ENCODE measurements at regions not wholly inside any gene's neighbourhood (a gene's known extent, or its start where the extent isn't known, plus 50 kb on each side); places are given as distances from the start of the nearest gene placed in this dataset.

GRCh38 chr11:20250644-20251247 is 90.5 kb upstream of the DBX1 start:
- H3K9me3 Mint-ChIP-seq: no peaks in the 10 kb centered on the region
- no peak for DNase-seq
- H3K27me3 Mint-ChIP-seq (ENCODE audit: insufficient read depth): peaks cover 13% of the 10 kb centered on the region
- H3K4me3 Mint-ChIP-seq: no peak overlapping the region
- no peaks in the 10 kb centered on the region for H3K36me3 Mint-ChIP-seq (ENCODE audit: low read depth)
- no peaks in the 10 kb centered on the region for H3K4me1 Mint-ChIP-seq (ENCODE audit: low read depth)
- H3K27ac Mint-ChIP-seq: no peak overlapping the region
- TF ChIP-seq CTCF (IDR thresholded peaks at IDR 0.05): no peak

GRCh38 chr11:20249796-20250195 is 89.5 kb upstream of the DBX1 start:
- H3K4me3 Mint-ChIP-seq: no peak overlapping the region
- no peaks in the 10 kb centered on the region for H3K4me1 Mint-ChIP-seq (ENCODE audit: low read depth)
- H3K27ac Mint-ChIP-seq: no peak overlapping the region
- H3K9me3 Mint-ChIP-seq: no peaks in the 10 kb centered on the region
- no peak for TF ChIP-seq CTCF (IDR thresholded peaks at IDR 0.05)
- H3K36me3 Mint-ChIP-seq (ENCODE audit: low read depth): no peaks in the 10 kb centered on the region
- peaks cover 14% of the 10 kb centered on the region for H3K27me3 Mint-ChIP-seq (ENCODE audit: insufficient read depth)
- no peak for DNase-seq

GRCh38 chr11:20249378-20249777 is 89.1 kb upstream of the DBX1 start:
- Mint-ChIP-seq H3K4me3 (no peak overlapping the region), H3K27me3 (ENCODE audit: insufficient read depth) (peaks cover 14% of the 10 kb centered on the region), H3K4me1 (ENCODE audit: low read depth) (no peaks in the 10 kb centered on the region)

GRCh38 chr11:20248871-20249270 is 88.6 kb upstream of the DBX1 start:
- Mint-ChIP-seq H3K27me3 (ENCODE audit: insufficient read depth) (peaks cover 14% of the 10 kb centered on the region), H3K4me3 (no peak overlapping the region), H3K4me1 (ENCODE audit: low read depth) (no peaks in the 10 kb centered on the region), H3K36me3 (ENCODE audit: low read depth) (no peaks in the 10 kb centered on the region), H3K9me3 (no peaks in the 10 kb centered on the region), H3K27ac (no peak overlapping the region)
- no peak for TF ChIP-seq CTCF (IDR thresholded peaks at IDR 0.05)
- DNase-seq: no peak

More at GRCh38 chr11:20249378-20249777, 89.1 kb upstream of the DBX1 start:
- Mint-ChIP-seq H3K9me3 (no peaks in the 10 kb centered on the region), H3K36me3 (ENCODE audit: low read depth) (no peaks in the 10 kb centered on the region), H3K27ac (no peak overlapping the region)
- DNase-seq: no peak
- TF ChIP-seq CTCF (IDR thresholded peaks at IDR 0.05): no peak

GRCh38 chr11:20248121-20248772 is 88.0 kb upstream of the DBX1 start:
- no peak overlapping the region for H3K27ac Mint-ChIP-seq
- H3K27me3 Mint-ChIP-seq (ENCODE audit: insufficient read depth): peaks cover 12% of the 10 kb centered on the region
- no peaks in the 10 kb centered on the region for H3K4me1 Mint-ChIP-seq (ENCODE audit: low read depth)
- no peak for DNase-seq
- no peaks in the 10 kb centered on the region for H3K36me3 Mint-ChIP-seq (ENCODE audit: low read depth)
- TF ChIP-seq CTCF (IDR thresholded peaks at IDR 0.05): no peak
- no peak overlapping the region for H3K4me3 Mint-ChIP-seq
- no peaks in the 10 kb centered on the region for H3K9me3 Mint-ChIP-seq

Data from HFFc6 (cell line).